H1 (cell line): ENCODE measurements at regions not wholly inside any gene's neighbourhood (a gene's known extent, or its start where the extent isn't known, plus 50 kb on each side); places are given as distances from the start of the nearest gene placed in this dataset.

Experiments used
- ASH2L ChIP-seq: fragments of 200-600, 300-600 bp; sonication (generic); IDR thresholded peaks from one replicate; pipeline ENCODE4 v1.7.1; 2017; ENCODE audit warnings: low read length
- ATF3 ChIP-seq: IDR thresholded peaks from 2 replicates; pipeline ENCODE4 v1.6.1; 2011; ENCODE audit warnings: low read depth, mild to moderate bottlenecking, low read length; ENCODE audit not compliant: insufficient read depth
- EP300 ChIP-seq, 2 experiments: IDR thresholded peaks; 1 replicate in 1 of 2; 2 replicates in 1 of 2; pipeline ENCODE4 v1.6.1; 2011 to 2012; ENCODE audit warnings: low read depth in 2 of 2, low read length in 2 of 2, mild to moderate bottlenecking in 2 of 2, borderline replicate concordance in 1 of 2, inconsistent platforms in 1 of 2, moderate library complexity in 1 of 2
- JUN ChIP-seq: IDR thresholded peaks from 2 replicates; pipeline ENCODE4 v1.6.1; 2011; ENCODE audit warnings: low read depth, mild to moderate bottlenecking, improper control_type of control experiment, low read length
- POLR2AphosphoS5 ChIP-seq: IDR thresholded peaks from 2 replicates; pipeline ENCODE4 v1.6.1; 2011; ENCODE audit warnings: low read depth, low read length
- RAD21 ChIP-seq, 2 experiments: IDR thresholded peaks in 1 of 2; conservative IDR thresholded peaks in 1 of 2; 2 replicates each; pipeline ENCODE4 v1.6.1; 2011; ENCODE audit warnings: low read depth in 2 of 2, low read length in 2 of 2, improper control_type of control experiment in 1 of 2, inconsistent platforms in 1 of 2, mild to moderate bottlenecking in 1 of 2, moderate library complexity in 1 of 2
- RFX5 ChIP-seq: IDR thresholded peaks from 2 replicates; pipeline ENCODE4 v1.6.1; 2011; ENCODE audit warnings: low read depth, low read length, improper control_type of control experiment, borderline replicate concordance
- TAF1 ChIP-seq: IDR thresholded peaks from 2 replicates; pipeline ENCODE4 v1.6.1; 2011; ENCODE audit warnings: mild to moderate bottlenecking, low read depth, low read length
- YY1 ChIP-seq: IDR thresholded peaks from 2 replicates; pipeline ENCODE4 v1.6.1; 2011; ENCODE audit warnings: low read depth, mild to moderate bottlenecking, low read length
- ZNF274 ChIP-seq: IDR thresholded peaks from 2 replicates; pipeline ENCODE4 v1.7.0; 2012; ENCODE audit warnings: low read length, borderline replicate concordance; ENCODE audit errors: extremely low read depth
- TF ChIP-seq, protein P1 (sequence below), 3 experiments: IDR thresholded peaks; 1 replicate in 2 of 3; 2 replicates in 1 of 3; pipeline versions ENCODE4 v1.5.1 to v1.6.1; 2011; ENCODE audit warnings: low read length in 3 of 3, mild to moderate bottlenecking in 3 of 3, inconsistent platforms in 2 of 3, low read depth in 1 of 3, moderate library complexity in 1 of 3; ENCODE audit not compliant: insufficient read depth in 1 of 3; ENCODE audit errors: control extremely low read depth in 1 of 3
- TF ChIP-seq, protein P2 (sequence below): IDR thresholded peaks from 2 replicates; pipeline ENCODE4 v1.6.1; 2011; ENCODE audit warnings: low read length, improper control_type of control experiment
- TF ChIP-seq, protein P3 (sequence below): IDR thresholded peaks from 2 replicates; pipeline ENCODE4 v1.6.1; 2012; ENCODE audit warnings: inconsistent platforms

DNA sequence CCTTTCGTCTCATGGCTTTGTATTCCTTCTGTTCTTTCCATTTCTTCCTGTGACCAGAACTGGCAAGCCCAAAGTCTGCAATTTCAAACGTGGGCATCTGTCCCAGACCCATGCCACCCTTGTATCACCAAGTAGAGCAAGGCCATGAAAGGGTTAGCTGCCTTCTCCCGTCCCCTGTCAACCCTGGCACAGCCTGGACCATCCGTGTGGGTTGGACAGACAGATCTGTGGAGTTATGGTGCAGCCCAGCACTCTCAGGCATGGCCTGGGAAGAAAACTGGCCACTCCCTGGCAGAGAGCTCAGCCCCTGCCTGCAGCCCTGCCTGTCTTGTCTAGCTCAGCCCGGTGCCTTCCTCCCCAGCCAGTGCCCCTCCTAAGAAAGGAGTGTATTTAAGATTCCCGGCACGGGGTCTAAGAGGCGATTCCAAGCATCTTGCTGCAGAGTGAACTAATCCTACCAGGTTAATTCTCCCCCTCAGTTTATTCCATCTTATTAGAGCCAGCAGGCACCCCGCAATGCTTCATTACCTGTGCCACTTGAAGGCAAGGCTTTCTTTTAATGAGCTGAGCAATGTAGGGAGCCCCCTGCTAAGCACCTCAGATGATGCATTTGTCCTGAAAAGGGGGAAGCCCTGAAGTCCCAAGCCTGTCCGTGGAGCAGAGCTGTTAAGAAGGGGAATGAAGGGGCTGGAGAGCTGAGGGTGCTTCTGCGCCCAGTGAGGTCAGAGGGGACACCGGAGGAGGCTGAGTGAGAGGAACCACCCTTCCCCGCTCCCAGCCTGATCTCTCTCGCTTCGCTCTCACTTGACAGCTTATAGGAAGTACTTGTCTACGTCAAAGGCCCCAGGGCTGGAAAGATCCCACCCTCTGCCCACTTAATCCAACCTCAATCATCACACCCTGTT is 130.6 kb downstream of the SPATA19 start:
- TF ChIP-seq JUN = no peak
- TF ChIP-seq RFX5 = no peak
- TF ChIP-seq YY1 = no peak
- no peak for TF ChIP-seq ATF3
- no peak for TF ChIP-seq ASH2L
- no peak for TF ChIP-seq EP300 (IDR thresholded peaks at IDR 0.05; ENCODE audit: borderline replicate concordance in 1 of 2, low read depth in 2 of 2, low read length in 2 of 2)
- TF ChIP-seq, protein P1, sequence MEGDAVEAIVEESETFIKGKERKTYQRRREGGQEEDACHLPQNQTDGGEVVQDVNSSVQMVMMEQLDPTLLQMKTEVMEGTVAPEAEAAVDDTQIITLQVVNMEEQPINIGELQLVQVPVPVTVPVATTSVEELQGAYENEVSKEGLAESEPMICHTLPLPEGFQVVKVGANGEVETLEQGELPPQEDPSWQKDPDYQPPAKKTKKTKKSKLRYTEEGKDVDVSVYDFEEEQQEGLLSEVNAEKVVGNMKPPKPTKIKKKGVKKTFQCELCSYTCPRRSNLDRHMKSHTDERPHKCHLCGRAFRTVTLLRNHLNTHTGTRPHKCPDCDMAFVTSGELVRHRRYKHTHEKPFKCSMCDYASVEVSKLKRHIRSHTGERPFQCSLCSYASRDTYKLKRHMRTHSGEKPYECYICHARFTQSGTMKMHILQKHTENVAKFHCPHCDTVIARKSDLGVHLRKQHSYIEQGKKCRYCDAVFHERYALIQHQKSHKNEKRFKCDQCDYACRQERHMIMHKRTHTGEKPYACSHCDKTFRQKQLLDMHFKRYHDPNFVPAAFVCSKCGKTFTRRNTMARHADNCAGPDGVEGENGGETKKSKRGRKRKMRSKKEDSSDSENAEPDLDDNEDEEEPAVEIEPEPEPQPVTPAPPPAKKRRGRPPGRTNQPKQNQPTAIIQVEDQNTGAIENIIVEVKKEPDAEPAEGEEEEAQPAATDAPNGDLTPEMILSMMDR (IDR thresholded peaks at IDR 0.05; ENCODE audit: control extremely low read depth in 1 of 3, insufficient read depth in 1 of 3, low read depth in 1 of 3, low read length in 3 of 3) = no peak
- no peak for TF ChIP-seq RAD21 (IDR thresholded peaks at IDR 0.05 in 1 of 2, conservative IDR thresholded peaks at IDR 0.05 in 1 of 2; ENCODE audit: low read depth in 2 of 2, low read length in 2 of 2)
- TF ChIP-seq, protein P2, sequence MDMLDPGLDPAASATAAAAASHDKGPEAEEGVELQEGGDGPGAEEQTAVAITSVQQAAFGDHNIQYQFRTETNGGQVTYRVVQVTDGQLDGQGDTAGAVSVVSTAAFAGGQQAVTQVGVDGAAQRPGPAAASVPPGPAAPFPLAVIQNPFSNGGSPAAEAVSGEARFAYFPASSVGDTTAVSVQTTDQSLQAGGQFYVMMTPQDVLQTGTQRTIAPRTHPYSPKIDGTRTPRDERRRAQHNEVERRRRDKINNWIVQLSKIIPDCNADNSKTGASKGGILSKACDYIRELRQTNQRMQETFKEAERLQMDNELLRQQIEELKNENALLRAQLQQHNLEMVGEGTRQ = no peak
- TF ChIP-seq TAF1 = no peak
- no peak for TF ChIP-seq ZNF274
- TF ChIP-seq, protein P3, sequence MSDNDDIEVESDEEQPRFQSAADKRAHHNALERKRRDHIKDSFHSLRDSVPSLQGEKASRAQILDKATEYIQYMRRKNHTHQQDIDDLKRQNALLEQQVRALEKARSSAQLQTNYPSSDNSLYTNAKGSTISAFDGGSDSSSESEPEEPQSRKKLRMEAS = no peak
- TF ChIP-seq POLR2AphosphoS5 = no peak
